Activated CD8-positive, alpha-beta memory T cell treated with anti-CD3 and anti-CD28 coated beads, Interleukin-2, amount 10 ng/mL, durations not matched to agents 7 days and 5 days (primary cell): ENCODE measurements at regions not wholly inside any gene's neighbourhood (a gene's known extent, or its start where the extent isn't known, plus 50 kb on each side); places are given as distances from the start of the nearest gene placed in this dataset.
"Not testable (repeated sequence)": the region's sequence is repeated elsewhere in the genome, so short reads cannot be mapped to it uniquely, and the experiment has no call there.

ENCODE experiments used
- ATAC-seq: fragments of 150-1000 bp; cut with Tn5 transposase; one replicate; pipeline ENCODE4 v1.10.0; 2021; ENCODE audit warnings: moderate library complexity
- CTCF ChIA-PET: fragments of 350-600 bp; sonication (Branson Sonifier 250); formaldehyde crosslinking; loops from one replicate; lab custom pipeline; 2021; ENCODE audit warnings: antibody characterized with exemption; lab: Charles Lee
- DNase-seq: peaks from one replicate; pipeline ENCODE4 v3.0.0-alpha.2; 2020
- H3K27ac Mint-ChIP-seq: one replicate; pipeline ENCODE4 v1.8.0; 2021; ENCODE audit warnings: mild to moderate bottlenecking, mixed read lengths
- H3K27me3 Mint-ChIP-seq: one replicate; pipeline ENCODE4 v1.8.0; 2021; ENCODE audit warnings: mixed read lengths
- H3K36me3 Mint-ChIP-seq: one replicate; pipeline ENCODE4 v1.8.0; 2021; ENCODE audit warnings: mild to moderate bottlenecking, mixed read lengths
- H3K4me1 Mint-ChIP-seq: one replicate; pipeline ENCODE4 v1.8.0; 2021; ENCODE audit warnings: mixed read lengths
- H3K4me3 Mint-ChIP-seq: one replicate; pipeline ENCODE4 v1.8.0; 2021; ENCODE audit warnings: mild to moderate bottlenecking, moderate library complexity, mixed read lengths
- H3K9me3 Mint-ChIP-seq: one replicate; pipeline ENCODE4 v1.8.0; 2022; ENCODE audit warnings: low read depth, mixed read lengths

DNA sequence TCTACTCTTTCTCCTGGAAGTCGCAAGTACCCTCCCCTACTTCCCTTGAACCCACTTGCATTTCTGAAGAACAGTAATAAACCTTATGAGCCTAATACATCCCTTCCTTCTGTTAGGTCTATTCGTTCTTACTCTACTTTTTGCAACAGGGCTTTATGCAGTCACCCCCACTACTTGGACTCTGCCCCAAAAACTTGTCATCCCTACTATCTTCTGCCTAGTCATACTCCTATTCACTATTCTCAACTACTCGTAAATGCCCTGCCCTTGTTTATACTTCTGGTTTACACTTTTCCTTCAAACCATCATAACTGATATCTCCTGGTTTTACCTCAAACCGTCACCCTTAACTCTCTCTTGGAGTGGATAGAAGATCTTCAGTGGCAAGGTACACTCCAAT lies 55.2 kb upstream of the SLIT2 start:
- CTCF ChIA-PET = no interaction called here
- ATAC-seq (no peak), DNase-seq (no peak)
- Mint-ChIP-seq H3K36me3 (no peaks in the 10 kb centered on the region), H3K4me1 (no peaks in the 10 kb centered on the region), H3K27me3 (no peaks in the 10 kb centered on the region), H3K27ac (no peak overlapping the region), H3K9me3 (peaks cover 4% of the 10 kb centered on the region), H3K4me3 (no peak overlapping the region)

DNA sequence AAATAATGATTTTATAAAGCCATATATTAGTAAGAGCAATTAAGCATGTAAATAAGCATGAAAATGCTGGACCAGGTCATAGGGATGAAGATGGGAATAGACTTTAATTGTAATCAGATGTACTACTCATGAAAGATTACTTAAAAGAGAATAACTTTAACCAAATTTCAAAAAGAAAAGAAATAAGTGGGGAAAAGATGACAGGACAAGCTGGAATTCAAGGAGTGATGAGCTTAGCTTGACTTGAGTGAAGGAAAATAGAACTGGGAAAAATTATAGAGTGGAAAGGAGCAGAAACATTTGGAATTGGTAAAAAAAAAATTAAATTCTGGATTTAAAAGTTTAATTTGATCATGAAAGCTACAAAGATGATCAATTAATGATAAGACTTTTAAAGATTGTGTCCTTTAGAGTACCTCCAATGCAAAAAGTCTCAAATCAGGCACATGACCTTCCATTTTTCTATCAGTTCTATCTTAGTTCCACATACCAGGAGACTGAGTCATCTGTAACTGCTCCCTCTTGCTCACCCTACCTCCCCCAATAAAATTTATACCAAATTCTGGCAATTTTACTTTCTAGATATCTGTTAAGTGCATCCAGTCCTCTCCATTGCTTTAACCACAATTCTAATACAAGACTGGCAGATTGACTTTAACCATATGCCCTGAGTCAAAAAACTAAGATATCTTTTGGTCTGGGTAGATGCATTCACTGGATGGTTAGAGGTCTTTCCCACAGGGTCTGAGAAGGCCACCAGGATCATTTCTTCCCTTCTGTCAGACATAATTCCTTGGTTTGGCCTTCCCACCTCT lies 56.4 kb upstream of the SLIT2 start:
- no peak overlapping the region for H3K4me3 Mint-ChIP-seq
- H3K27me3 Mint-ChIP-seq = no peaks in the 10 kb centered on the region
- H3K9me3 Mint-ChIP-seq = peaks cover 4% of the 10 kb centered on the region
- CTCF ChIA-PET = no interaction called here
- no peaks in the 10 kb centered on the region for H3K36me3 Mint-ChIP-seq
- H3K4me1 Mint-ChIP-seq = no peaks in the 10 kb centered on the region
- no peak overlapping the region for H3K27ac Mint-ChIP-seq
- no peak for ATAC-seq
- no peak for DNase-seq

DNA sequence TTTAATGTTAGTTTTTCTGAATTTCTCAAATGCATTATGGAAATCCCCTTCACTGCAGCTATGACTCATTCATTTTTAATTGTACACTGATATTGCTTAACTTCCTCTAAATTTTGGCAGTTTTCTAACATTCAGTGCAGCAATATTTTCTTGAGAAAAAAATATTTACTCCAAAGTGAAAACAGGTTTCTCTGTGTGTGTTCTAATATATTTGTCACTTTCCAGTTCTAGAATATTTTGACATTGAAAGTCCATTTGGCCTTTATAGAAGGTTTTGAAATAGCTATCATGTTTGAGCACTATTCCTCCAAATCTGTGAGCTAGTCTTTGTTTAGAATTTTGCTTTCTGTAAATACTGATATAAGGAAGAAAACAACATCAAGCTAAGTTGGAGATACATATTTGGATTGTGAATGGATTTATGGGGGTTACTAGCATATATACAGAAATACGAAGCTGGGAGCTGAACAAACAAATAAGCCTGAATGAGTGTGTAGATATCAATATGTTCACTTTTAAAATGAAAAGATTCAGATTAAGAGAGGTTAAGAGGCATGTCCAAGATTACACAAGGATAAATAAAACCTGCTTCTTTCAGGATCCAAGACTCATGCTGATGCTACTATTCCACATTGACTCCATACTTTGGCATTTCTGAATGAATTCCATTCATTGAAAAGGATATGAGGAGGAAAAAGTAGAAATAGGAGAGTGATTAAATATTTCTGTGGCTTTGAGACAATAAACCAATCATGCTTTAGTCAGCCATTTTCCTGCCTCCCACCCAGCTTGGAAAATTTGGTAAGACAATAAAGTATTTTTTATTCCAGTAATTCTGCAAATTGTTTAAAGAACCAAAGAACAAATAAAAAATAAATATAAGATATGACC lies 57.3 kb upstream of the SLIT2 start:
- Mint-ChIP-seq H3K9me3 (peaks cover 6% of the 10 kb centered on the region), H3K36me3 (no peaks in the 10 kb centered on the region), H3K27me3 (no peaks in the 10 kb centered on the region), H3K27ac (no peak overlapping the region), H3K4me1 (no peaks in the 10 kb centered on the region), H3K4me3 (no peak overlapping the region)
- DNase-seq (no peak), ATAC-seq (no peak)
- CTCF ChIA-PET = no interaction called here

DNA sequence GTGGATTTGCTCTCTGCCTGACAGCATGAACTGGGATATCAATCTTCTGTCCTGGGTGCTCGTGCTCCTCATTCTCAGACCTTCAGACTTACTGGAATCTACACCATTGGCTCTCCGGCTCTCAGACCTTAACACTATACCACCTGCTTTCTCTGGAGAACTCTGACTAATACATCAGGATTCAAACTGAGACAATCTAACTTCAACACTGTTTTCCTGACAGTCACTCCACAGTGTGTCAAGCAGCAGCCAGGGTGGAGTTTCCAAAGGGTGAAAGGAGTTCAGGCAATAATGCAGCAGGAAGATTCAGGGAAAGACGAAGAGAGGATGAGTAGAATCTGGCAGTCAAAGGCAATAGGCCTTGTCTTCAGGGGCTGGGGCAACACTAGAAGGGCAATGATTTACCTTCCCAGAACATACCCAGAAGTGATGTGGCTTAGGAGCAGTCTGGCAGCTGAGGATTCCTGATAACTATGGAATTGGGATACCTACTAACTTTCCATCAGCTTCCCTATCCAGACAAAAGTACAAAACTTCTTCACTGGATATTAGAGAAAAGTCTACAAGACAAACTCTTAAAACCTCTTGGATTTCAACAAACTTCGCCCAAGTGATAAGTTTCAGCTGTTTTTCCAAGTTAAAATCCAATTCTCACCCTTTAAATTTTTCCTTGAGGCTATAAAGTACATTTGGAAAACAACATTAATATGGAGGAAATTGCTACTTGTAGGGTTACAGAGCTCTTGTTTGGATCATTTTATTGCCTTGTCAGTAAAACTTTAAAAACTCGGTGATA lies 58.4 kb upstream of the SLIT2 start:
- CTCF ChIA-PET = no interaction called here
- DNase-seq (no peak), ATAC-seq (no peak)
- Mint-ChIP-seq H3K27ac (no peak overlapping the region), H3K4me3 (no peak overlapping the region), H3K4me1 (no peaks in the 10 kb centered on the region), H3K27me3 (no peaks in the 10 kb centered on the region), H3K9me3 (peaks cover 11% of the 10 kb centered on the region), H3K36me3 (no peaks in the 10 kb centered on the region)

DNA sequence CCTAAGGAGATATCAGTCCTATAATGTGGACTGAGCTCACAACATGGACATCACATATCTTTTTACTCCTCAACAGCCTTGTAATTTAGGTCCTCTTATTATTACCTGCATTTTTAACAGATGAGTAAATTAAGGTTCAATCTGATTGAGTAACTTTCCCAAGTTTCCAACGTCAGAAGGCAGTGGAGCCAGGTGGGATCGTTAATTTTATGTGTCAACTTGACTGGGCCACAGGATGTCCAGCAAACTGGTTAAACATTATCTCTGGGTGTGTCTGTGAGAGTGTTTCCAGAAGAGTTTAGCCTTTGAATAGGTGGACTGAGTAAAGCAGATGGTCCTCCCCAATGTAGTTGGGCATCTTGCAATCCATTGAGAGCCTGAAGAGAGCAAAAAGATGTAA lies 59.0 kb upstream of the SLIT2 start:
- H3K4me3 Mint-ChIP-seq = no peak overlapping the region
- DNase-seq (no peak), ATAC-seq (no peak)
- H3K27me3 Mint-ChIP-seq = no peaks in the 10 kb centered on the region
- H3K4me1 Mint-ChIP-seq = no peaks in the 10 kb centered on the region
- H3K9me3 Mint-ChIP-seq = peaks cover 14% of the 10 kb centered on the region
- H3K36me3 Mint-ChIP-seq = no peaks in the 10 kb centered on the region
- no peak overlapping the region for H3K27ac Mint-ChIP-seq
- CTCF ChIA-PET = no interaction called here

DNA sequence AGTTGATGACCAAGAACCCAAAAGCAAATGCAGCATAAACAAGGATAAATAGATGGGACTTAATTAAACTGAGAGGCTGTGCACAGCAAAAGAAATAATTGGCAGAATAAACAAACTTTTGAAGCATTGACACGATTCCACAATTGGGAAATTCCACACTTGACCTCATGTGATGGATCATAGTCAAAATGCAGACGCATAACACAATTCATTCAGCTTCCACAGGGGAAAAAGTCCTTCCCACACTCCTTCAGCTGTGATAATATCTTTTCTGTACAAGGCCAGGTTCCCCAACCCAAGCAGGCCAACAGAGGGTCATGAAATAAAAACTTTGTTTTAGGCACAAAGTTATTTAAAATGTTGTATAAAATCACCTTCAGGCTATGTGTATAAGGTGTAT lies 66.6 kb upstream of the SLIT2 start:
- CTCF ChIA-PET = no interaction called here
- no peaks in the 10 kb centered on the region for H3K4me1 Mint-ChIP-seq
- H3K36me3 Mint-ChIP-seq = no peaks in the 10 kb centered on the region

DNA sequence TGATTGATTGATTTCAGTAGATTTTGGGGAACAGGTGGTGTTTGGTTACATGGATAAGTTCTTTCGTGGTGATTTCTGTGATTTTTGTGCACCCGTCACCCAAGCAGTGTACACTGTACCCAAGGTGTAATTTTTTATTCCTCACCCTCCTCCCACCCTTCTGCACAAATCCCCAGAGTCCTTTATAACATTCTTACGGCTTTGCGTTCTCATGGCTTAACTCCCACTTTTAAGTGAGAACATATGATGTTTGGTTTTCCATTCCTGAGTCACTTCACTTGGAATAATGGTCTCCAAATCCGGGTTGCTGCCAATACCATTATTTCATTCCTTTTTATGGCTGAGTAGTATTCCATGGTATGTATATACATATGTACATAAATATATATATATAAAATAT lies 68.6 kb upstream of the SLIT2 start:
- H3K4me1 Mint-ChIP-seq, CTCF ChIA-PET, ATAC-seq, H3K4me3 Mint-ChIP-seq, H3K36me3 Mint-ChIP-seq, H3K9me3 Mint-ChIP-seq, H3K27ac Mint-ChIP-seq, DNase-seq, H3K27me3 Mint-ChIP-seq: not testable (repeated sequence)

More for the DNA sequence above, 66.6 kb upstream of the SLIT2 start:
- DNase-seq (no peak), ATAC-seq (no peak)
- H3K27ac Mint-ChIP-seq = no peak overlapping the region
- no peaks in the 10 kb centered on the region for H3K27me3 Mint-ChIP-seq
- H3K4me3 Mint-ChIP-seq = no peak overlapping the region
- peaks cover 16% of the 10 kb centered on the region for H3K9me3 Mint-ChIP-seq

DNA sequence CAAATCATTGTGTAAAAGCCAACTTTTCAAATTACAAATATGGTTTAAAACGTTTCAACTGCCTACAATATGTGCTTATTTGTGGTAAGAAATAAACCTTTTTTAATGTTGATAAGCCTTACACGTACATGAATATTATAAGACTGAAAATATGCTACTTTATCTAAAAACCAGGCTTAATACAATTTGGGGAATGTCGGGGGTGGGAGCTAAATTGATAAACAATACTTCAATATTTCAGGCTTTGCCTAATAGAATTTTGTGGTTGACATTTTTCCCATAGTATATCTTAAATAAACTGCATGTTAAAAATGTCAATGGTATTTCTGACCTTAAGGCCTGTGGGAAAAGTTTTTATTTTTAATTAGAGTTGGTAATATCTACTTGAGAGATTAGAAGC lies 69.8 kb upstream of the SLIT2 start:
- DNase-seq = no peak
- no peak overlapping the region for H3K27ac Mint-ChIP-seq
- CTCF ChIA-PET = no interaction called here
- H3K9me3 Mint-ChIP-seq = peaks cover 2% of the 10 kb centered on the region
- H3K27me3 Mint-ChIP-seq = no peaks in the 10 kb centered on the region
- H3K4me3 Mint-ChIP-seq = no peak overlapping the region
- no peaks in the 10 kb centered on the region for H3K4me1 Mint-ChIP-seq
- no peaks in the 10 kb centered on the region for H3K36me3 Mint-ChIP-seq
- no peak for ATAC-seq

DNA sequence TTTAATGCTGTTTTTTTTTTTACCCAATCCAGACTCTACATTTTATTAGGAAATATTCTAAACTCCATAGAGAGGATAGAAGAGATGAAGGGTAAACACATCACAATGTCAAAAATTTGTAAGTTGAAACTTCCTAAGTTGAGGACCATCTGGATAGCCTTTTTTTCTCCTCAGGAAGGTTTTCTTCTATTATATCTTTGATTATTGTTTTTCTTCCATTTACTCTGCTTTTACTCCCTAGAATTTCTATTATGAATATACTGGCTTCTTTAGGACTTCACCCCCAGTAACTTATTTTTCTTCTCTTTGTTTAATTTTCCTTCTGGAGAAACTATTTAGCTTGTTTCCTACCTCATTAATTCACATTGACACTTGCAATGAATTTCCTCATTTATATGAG lies 71.2 kb upstream of the SLIT2 start:
- no peak overlapping the region for H3K27ac Mint-ChIP-seq
- no peaks in the 10 kb centered on the region for H3K4me1 Mint-ChIP-seq
- H3K4me3 Mint-ChIP-seq = no peak overlapping the region
- H3K27me3 Mint-ChIP-seq = no peaks in the 10 kb centered on the region
- DNase-seq (no peak), ATAC-seq (no peak)
- no peaks in the 10 kb centered on the region for H3K36me3 Mint-ChIP-seq
- CTCF ChIA-PET = no interaction called here
- no peaks in the 10 kb centered on the region for H3K9me3 Mint-ChIP-seq

DNA sequence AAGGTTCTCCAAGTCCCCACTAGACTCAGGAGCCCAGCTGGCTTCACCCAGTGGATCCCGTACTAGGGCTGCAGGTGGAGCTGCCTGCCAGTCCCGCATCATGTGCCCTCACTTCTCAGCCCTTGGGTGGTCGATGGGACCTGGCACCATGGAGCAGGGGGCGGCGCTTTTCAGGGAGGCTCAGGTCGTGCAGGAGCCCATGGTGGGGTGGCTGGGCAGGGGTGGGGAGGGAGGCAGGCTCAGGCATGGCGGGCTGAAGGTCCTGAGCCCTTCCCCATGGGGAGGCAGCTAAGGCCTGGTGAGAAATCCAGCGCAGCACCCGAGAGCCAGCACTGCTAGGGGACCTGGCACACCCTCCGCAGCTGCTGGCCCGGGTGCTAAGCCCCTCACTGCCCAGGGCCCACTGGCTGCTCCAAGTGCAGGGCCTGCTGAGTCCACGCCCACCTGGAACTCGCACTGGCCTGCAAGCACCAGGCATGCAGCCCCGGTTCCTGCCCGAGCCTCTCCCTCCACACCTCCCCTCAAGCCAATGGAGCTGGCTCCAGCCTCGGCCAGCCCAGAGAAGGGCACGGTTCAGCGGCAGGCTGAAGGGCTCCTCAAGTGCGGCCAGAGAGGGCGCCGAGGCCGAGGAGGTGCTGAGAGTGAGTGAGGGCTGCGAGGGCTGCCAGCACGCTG lies 72.7 kb upstream of the SLIT2 start:
- DNase-seq = no peak
- Mint-ChIP-seq H3K27me3 (no peaks in the 10 kb centered on the region), H3K9me3 (no peaks in the 10 kb centered on the region), H3K4me1 (no peaks in the 10 kb centered on the region), H3K36me3 (no peaks in the 10 kb centered on the region), H3K4me3 (no peak overlapping the region), H3K27ac (no peak overlapping the region)
- ATAC-seq = no peak
- CTCF ChIA-PET = no interaction called here

DNA sequence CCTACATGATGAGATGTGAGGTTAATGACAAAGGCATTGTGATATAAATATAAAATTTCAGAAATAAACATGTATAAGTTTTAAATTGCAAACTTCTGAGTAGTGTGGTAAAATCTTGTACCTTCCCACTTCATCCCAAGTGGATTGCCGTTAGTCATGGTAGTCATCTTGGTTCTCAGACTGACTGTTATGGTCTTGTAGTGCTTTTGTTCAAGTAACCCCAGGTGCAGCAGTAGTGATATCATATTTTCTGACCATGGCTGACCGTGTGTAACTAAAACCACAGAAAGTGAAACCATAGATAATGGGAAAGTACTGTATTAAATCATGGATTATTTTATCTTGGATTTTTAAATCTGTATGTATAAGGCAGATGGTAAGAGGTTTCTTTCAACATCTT lies 74.8 kb upstream of the SLIT2 start:
- H3K27ac Mint-ChIP-seq = no peak overlapping the region
- no peak for DNase-seq
- no peaks in the 10 kb centered on the region for H3K36me3 Mint-ChIP-seq
- no peak for ATAC-seq
- H3K9me3 Mint-ChIP-seq = no peaks in the 10 kb centered on the region
- H3K27me3 Mint-ChIP-seq = no peaks in the 10 kb centered on the region
- CTCF ChIA-PET = no interaction called here
- no peak overlapping the region for H3K4me3 Mint-ChIP-seq
- no peaks in the 10 kb centered on the region for H3K4me1 Mint-ChIP-seq

DNA sequence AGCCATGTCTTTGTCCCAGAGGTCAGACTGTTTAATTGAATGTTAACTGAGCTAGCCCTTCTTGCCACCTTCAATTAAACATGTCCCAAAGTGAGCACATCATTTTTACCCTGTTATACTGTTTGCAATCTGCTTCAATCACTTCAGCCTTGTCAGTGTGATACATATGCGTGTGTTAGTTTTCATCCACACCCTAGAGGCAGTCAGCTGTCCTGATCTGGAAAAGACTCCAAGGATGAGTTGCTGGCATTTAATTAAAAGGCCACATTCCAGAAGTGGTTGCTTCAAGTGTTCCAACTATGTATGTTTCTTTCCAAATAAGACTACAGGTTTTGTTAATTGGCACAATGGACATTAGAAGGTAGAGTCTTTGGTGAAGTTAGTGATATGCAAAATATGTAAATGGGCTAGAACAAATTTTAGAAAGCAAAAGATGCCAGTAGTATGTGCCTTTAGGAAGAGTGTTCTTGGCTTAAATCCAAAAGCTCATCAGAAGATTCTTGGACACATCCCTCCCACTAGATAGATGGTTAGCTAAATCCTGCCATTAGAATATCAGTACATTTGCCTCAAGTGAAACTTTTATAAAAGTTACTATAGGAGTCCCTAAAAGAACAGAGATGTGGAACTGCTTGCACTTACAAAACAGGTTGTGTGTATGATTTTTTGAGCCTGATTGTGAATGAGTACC lies 79.5 kb upstream of the SLIT2 start:
- Mint-ChIP-seq H3K4me3 (no peak overlapping the region), H3K36me3 (no peaks in the 10 kb centered on the region), H3K27ac (no peak overlapping the region), H3K4me1 (no peaks in the 10 kb centered on the region), H3K9me3 (peaks cover 1% of the 10 kb centered on the region), H3K27me3 (no peaks in the 10 kb centered on the region)
- ATAC-seq (no peak), DNase-seq (no peak)
- CTCF ChIA-PET = no interaction called here

DNA sequence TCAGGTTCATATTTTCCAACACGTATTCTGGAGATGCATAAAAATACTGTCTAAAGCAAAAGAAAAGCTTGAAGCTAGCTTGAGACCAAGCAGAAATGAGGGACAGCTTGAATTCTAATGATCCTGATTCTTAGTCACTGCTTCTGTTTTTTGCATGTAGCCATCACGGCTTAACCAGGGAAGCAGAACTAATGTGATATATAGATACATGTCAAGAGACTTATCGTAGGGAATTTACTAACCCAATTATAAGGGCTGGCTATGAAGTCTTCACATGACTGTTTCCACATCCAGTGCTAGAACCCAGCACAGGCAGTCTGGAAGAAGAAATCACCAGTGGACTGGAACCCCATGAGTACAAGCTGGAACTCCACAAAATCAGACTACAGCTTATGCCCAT lies 85.2 kb upstream of the SLIT2 start:
- CTCF ChIA-PET = no interaction called here
- H3K4me3 Mint-ChIP-seq = no peak overlapping the region
- no peak for DNase-seq
- peaks cover 9% of the 10 kb centered on the region for H3K9me3 Mint-ChIP-seq
- no peak for ATAC-seq
- H3K36me3 Mint-ChIP-seq = no peaks in the 10 kb centered on the region
- H3K27ac Mint-ChIP-seq = no peak overlapping the region
- H3K4me1 Mint-ChIP-seq = no peaks in the 10 kb centered on the region
- H3K27me3 Mint-ChIP-seq = no peaks in the 10 kb centered on the region
